ENCODE measurements at regions not wholly inside any gene's neighbourhood (a gene's known extent, or its start where the extent isn't known, plus 50 kb on each side); places are given as distances from the start of the nearest gene placed in this dataset.

DNA sequence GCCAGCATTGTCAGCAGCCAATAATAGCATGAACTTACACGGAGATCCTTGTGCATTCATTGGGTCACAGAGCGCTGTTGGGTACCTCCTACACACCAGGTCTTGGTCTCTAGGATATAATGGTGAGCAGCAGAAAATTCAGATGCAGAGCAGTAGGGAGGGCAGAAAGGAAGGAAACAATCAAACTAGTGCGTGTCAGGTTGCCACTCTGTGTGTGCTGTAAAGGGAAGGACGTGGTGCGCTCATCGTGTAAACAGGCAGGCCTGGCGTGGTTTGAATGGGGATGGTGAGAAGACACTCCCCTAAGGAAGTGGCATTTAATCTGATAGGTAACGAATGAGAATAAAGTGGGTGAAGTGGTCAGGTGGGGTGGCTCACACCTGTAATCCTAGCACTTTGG is 336.4 kb downstream of the CDH26 start:
- no peak overlapping the region for H3K4me3 ChIP-seq (ENCODE audit: low read length in 2 of 2)
- no peak overlapping the region for H2AK5ac ChIP-seq (ENCODE audit: low read depth, low read length)
- no peak overlapping the region for H2BK15ac ChIP-seq (ENCODE audit: low read length)
- no peak overlapping the region for H3K23ac ChIP-seq (ENCODE audit: low read depth, low read length, poor library complexity)
- no peak overlapping the region for H3K27ac ChIP-seq (replicated peaks; ENCODE audit: low read length)
- WGBS, 2 donors (ENCODE audit: extremely low coverage in 2 of 2, insufficient read length in 2 of 2, insufficient replicate concordance in 1 of 2), result no CpG with 5 or more reads among the region's 8 CpGs
- H3K14ac ChIP-seq (ENCODE audit: low read length), result no peak overlapping the region
- peaks cover 0 to 2% of the 10 kb centered on the region in 2 donors for H3K4me1 ChIP-seq (ENCODE audit: control insufficient read depth in 2 of 2, insufficient read depth in 1 of 2, low read depth in 1 of 2, low read length in 2 of 2)
- no peak overlapping the region for H4K8ac ChIP-seq (ENCODE audit: low read depth, low read length)
- H2AFZ ChIP-seq (ENCODE audit: low read length), result no peak overlapping the region
- peaks cover 0 to 8% of the 10 kb centered on the region in 2 donors for H3K9me3 ChIP-seq (replicated peaks in 1 of 2; ENCODE audit: control insufficient read depth in 2 of 2, insufficient read depth in 1 of 2, low read depth in 1 of 2, low read length in 2 of 2)
- no peak overlapping the region for H2BK120ac ChIP-seq (ENCODE audit: low read depth, low read length)
- no peaks in the 10 kb centered on the region for H3K79me1 ChIP-seq (ENCODE audit: low read depth, low read length)
- no peak overlapping the region for H2BK12ac ChIP-seq (ENCODE audit: low read length)
- H3K4me2 ChIP-seq (ENCODE audit: insufficient read depth, low read length, poor library complexity, severe bottlenecking), result no peak overlapping the region
- H2BK5ac ChIP-seq (ENCODE audit: low read length), result no peak overlapping the region
- no peaks in the 10 kb centered on the region for H3K36me3 ChIP-seq (replicated peaks in 1 of 2; ENCODE audit: control insufficient read depth in 2 of 2, insufficient read depth in 2 of 2, low read length in 2 of 2)
- no peak overlapping the region for H4K91ac ChIP-seq (ENCODE audit: low read depth, low read length, poor library complexity)
- H3K18ac ChIP-seq (ENCODE audit: low read length), result no peak overlapping the region
- no peak overlapping the region for H3K9ac ChIP-seq (ENCODE audit: low read depth, low read length, poor library complexity)
- no peak for DNase-seq (ENCODE audit: low spot score)
- no peak overlapping the region for H3K4ac ChIP-seq (ENCODE audit: low read length)
- H3K27me3 ChIP-seq (ENCODE audit: control insufficient read depth in 3 of 3, insufficient read depth in 3 of 3, low read depth in 1 of 3, low read length in 3 of 3), result no peaks in the 10 kb centered on the region

DNA sequence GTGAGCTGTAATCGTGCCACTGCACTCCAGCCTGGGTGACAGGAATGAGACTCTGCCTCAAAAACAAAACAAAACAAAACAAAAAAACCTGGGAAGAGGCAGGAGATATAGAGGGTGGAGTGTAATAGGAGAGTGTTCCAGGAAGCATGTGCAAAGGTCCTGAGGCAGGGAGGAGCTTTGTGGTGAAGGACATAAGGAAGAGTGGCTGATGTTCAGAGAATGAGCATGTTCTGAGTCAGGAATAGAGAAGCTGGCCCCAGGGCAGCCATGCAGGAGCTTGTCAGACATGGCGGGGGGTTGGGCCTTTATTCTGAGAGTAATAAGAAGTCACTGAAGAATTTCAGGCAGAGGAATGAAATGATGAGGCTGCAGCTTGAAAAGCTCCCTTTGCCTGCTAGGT is 337.0 kb downstream of the CDH26 start:
- Histone ChIP-seq H3K4me1 (ENCODE audit: control insufficient read depth in 2 of 2, insufficient read depth in 1 of 2, low read depth in 1 of 2, low read length in 2 of 2) (peaks cover 0 to 2% of the 10 kb centered on the region in 2 donors), H3K27ac (replicated peaks; ENCODE audit: low read length) (no peak overlapping the region), H2AK5ac (ENCODE audit: low read depth, low read length) (no peak overlapping the region), H3K36me3 (replicated peaks in 1 of 2; ENCODE audit: control insufficient read depth in 2 of 2, insufficient read depth in 2 of 2, low read length in 2 of 2) (no peaks in the 10 kb centered on the region), H2BK12ac (ENCODE audit: low read length) (no peak overlapping the region), H4K91ac (ENCODE audit: low read depth, low read length, poor library complexity) (no peak overlapping the region), H3K4me2 (ENCODE audit: insufficient read depth, low read length, poor library complexity, severe bottlenecking) (no peak overlapping the region), H2BK120ac (ENCODE audit: low read depth, low read length) (no peak overlapping the region), H3K9ac (ENCODE audit: low read depth, low read length, poor library complexity) (no peak overlapping the region), H2BK5ac (ENCODE audit: low read length) (no peak overlapping the region), H3K79me1 (ENCODE audit: low read depth, low read length) (no peaks in the 10 kb centered on the region), H2AFZ (ENCODE audit: low read length) (no peak overlapping the region), H3K14ac (ENCODE audit: low read length) (no peak overlapping the region), H4K8ac (ENCODE audit: low read depth, low read length) (no peak overlapping the region), H3K27me3 (ENCODE audit: control insufficient read depth in 3 of 3, insufficient read depth in 3 of 3, low read depth in 1 of 3, low read length in 3 of 3) (no peaks in the 10 kb centered on the region), H2BK15ac (ENCODE audit: low read length) (no peak overlapping the region), H3K4me3 (ENCODE audit: low read length in 2 of 2) (no peak overlapping the region), H3K23ac (ENCODE audit: low read depth, low read length, poor library complexity) (no peak overlapping the region), H3K4ac (ENCODE audit: low read length) (no peak overlapping the region), H3K9me3 (replicated peaks in 1 of 2; ENCODE audit: control insufficient read depth in 2 of 2, insufficient read depth in 1 of 2, low read depth in 1 of 2, low read length in 2 of 2) (peaks cover 0 to 6% of the 10 kb centered on the region in 2 donors), H3K18ac (ENCODE audit: low read length) (no peak overlapping the region)
- WGBS, 2 donors (ENCODE audit: extremely low coverage in 2 of 2, insufficient read length in 2 of 2, insufficient replicate concordance in 1 of 2), result no CpG with 5 or more reads among the region's 2 CpGs
- no peak for DNase-seq (ENCODE audit: low spot score)

DNA sequence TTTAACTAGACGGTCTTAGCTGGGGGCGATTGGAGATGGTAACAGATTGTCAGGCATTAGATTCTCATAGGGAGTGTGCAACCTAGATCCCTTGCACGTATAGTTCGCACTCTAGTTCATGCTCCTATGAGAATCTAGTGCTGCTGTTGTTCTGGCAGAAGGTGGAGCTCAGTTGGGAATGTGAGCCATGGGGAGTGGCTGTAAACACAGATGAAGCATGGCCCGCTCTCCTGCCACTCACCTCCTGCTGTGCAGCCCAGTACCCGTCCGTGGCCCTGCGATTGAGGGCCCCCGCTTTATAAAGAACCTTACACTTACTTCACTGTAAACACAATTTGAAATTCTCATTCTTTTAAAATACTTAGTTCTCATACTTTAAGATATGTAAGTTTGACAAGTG is 339.4 kb downstream of the CDH26 start:
- no peaks in the 10 kb centered on the region for H3K27me3 ChIP-seq (ENCODE audit: control insufficient read depth in 3 of 3, insufficient read depth in 3 of 3, low read depth in 1 of 3, low read length in 3 of 3)
- H4K8ac ChIP-seq (ENCODE audit: low read depth, low read length), result no peak overlapping the region
- no peak overlapping the region for H2BK5ac ChIP-seq (ENCODE audit: low read length)
- no peak for DNase-seq (ENCODE audit: low spot score)
- no peak overlapping the region for H3K4me3 ChIP-seq (ENCODE audit: low read length in 2 of 2)
- peaks cover 0 to 2% of the 10 kb centered on the region in 2 donors for H3K4me1 ChIP-seq (ENCODE audit: control insufficient read depth in 2 of 2, insufficient read depth in 1 of 2, low read depth in 1 of 2, low read length in 2 of 2)
- no peak overlapping the region for H3K23ac ChIP-seq (ENCODE audit: low read depth, low read length, poor library complexity)
- no peak overlapping the region for H3K18ac ChIP-seq (ENCODE audit: low read length)
- H3K14ac ChIP-seq (ENCODE audit: low read length), result no peak overlapping the region
- no peak overlapping the region for H3K9ac ChIP-seq (ENCODE audit: low read depth, low read length, poor library complexity)
- H2AK5ac ChIP-seq (ENCODE audit: low read depth, low read length), result no peak overlapping the region
- H3K4me2 ChIP-seq (ENCODE audit: insufficient read depth, low read length, poor library complexity, severe bottlenecking), result no peak overlapping the region
- WGBS, 2 donors (ENCODE audit: extremely low coverage in 2 of 2, insufficient read length in 2 of 2, insufficient replicate concordance in 1 of 2), result no CpG with 5 or more reads among the region's 9 CpGs
- no peak overlapping the region for H2BK12ac ChIP-seq (ENCODE audit: low read length)
- no peak overlapping the region for H3K4ac ChIP-seq (ENCODE audit: low read length)
- H2BK15ac ChIP-seq (ENCODE audit: low read length), result no peak overlapping the region
- H3K79me1 ChIP-seq (ENCODE audit: low read depth, low read length), result no peaks in the 10 kb centered on the region
- H2AFZ ChIP-seq (ENCODE audit: low read length), result no peak overlapping the region
- H4K91ac ChIP-seq (ENCODE audit: low read depth, low read length, poor library complexity), result no peak overlapping the region
- H3K9me3 ChIP-seq (replicated peaks in 1 of 2; ENCODE audit: control insufficient read depth in 2 of 2, insufficient read depth in 1 of 2, low read depth in 1 of 2, low read length in 2 of 2), result peaks cover 0 to 2% of the 10 kb centered on the region in 2 donors
- no peak overlapping the region for H2BK120ac ChIP-seq (ENCODE audit: low read depth, low read length)
- no peak overlapping the region for H3K27ac ChIP-seq (replicated peaks; ENCODE audit: low read length)
- H3K36me3 ChIP-seq (replicated peaks in 1 of 2; ENCODE audit: control insufficient read depth in 2 of 2, insufficient read depth in 2 of 2, low read length in 2 of 2), result no peaks in the 10 kb centered on the region

DNA sequence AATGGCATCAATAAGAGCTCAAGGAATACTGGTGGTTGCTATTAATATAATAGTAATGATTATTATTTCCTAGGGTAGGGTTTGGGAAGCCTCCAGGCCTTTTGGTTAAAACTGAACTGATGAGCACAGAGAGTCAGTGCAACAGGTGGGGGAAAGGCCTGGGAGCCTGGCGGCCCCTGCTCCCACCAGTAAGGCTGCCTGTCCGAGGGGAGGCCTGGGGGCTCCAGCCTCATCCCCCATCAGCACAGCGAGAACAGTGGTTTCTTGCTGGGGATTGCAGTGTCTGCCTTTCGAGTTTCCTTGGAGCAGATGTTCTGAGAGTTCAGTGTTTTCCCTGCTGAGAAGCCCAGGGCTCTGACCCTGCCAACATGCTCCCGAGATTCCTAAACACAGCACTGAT is 340.4 kb downstream of the CDH26 start:
- no peaks in the 10 kb centered on the region for H3K36me3 ChIP-seq (replicated peaks in 1 of 2; ENCODE audit: control insufficient read depth in 2 of 2, insufficient read depth in 2 of 2, low read length in 2 of 2)
- H4K91ac ChIP-seq (ENCODE audit: low read depth, low read length, poor library complexity), result no peak overlapping the region
- H2BK5ac ChIP-seq (ENCODE audit: low read length), result no peak overlapping the region
- H3K9me3 ChIP-seq (replicated peaks in 1 of 2; ENCODE audit: control insufficient read depth in 2 of 2, insufficient read depth in 1 of 2, low read depth in 1 of 2, low read length in 2 of 2), result peaks cover 0 to 2% of the 10 kb centered on the region in 2 donors
- no peak overlapping the region for H3K14ac ChIP-seq (ENCODE audit: low read length)
- H3K4me3 ChIP-seq (ENCODE audit: low read length in 2 of 2), result no peak overlapping the region
- H2BK15ac ChIP-seq (ENCODE audit: low read length), result no peak overlapping the region
- no peak overlapping the region for H3K4me2 ChIP-seq (ENCODE audit: insufficient read depth, low read length, poor library complexity, severe bottlenecking)
- DNase-seq (ENCODE audit: low spot score), result no peak
- H3K4me1 ChIP-seq (ENCODE audit: control insufficient read depth in 2 of 2, insufficient read depth in 1 of 2, low read depth in 1 of 2, low read length in 2 of 2), result peaks cover 0 to 2% of the 10 kb centered on the region in 2 donors
- H3K27ac ChIP-seq (replicated peaks; ENCODE audit: low read length), result no peak overlapping the region
- H3K18ac ChIP-seq (ENCODE audit: low read length), result peak overlapping the region; percentile 5
- no peak overlapping the region for H3K23ac ChIP-seq (ENCODE audit: low read depth, low read length, poor library complexity)
- H2AFZ ChIP-seq (ENCODE audit: low read length), result no peak overlapping the region
- H3K79me1 ChIP-seq (ENCODE audit: low read depth, low read length), result no peaks in the 10 kb centered on the region
- no peaks in the 10 kb centered on the region for H3K27me3 ChIP-seq (ENCODE audit: control insufficient read depth in 3 of 3, insufficient read depth in 3 of 3, low read depth in 1 of 3, low read length in 3 of 3)
- H4K8ac ChIP-seq (ENCODE audit: low read depth, low read length), result no peak overlapping the region
- H3K9ac ChIP-seq (ENCODE audit: low read depth, low read length, poor library complexity), result no peak overlapping the region
- no peak overlapping the region for H2AK5ac ChIP-seq (ENCODE audit: low read depth, low read length)
- WGBS, 2 donors (ENCODE audit: extremely low coverage in 2 of 2, insufficient read length in 2 of 2, insufficient replicate concordance in 1 of 2), result no CpG with 5 or more reads among the region's 5 CpGs
- H2BK120ac ChIP-seq (ENCODE audit: low read depth, low read length), result no peak overlapping the region
- H2BK12ac ChIP-seq (ENCODE audit: low read length), result no peak overlapping the region
- no peak overlapping the region for H3K4ac ChIP-seq (ENCODE audit: low read length)

All from neuronal stem cell (in vitro differentiated cells).